ENCODE measurements at regions not wholly inside any gene's neighbourhood (a gene's known extent, or its start where the extent isn't known, plus 50 kb on each side); places are given as distances from the start of the nearest gene placed in this dataset.

DNA sequence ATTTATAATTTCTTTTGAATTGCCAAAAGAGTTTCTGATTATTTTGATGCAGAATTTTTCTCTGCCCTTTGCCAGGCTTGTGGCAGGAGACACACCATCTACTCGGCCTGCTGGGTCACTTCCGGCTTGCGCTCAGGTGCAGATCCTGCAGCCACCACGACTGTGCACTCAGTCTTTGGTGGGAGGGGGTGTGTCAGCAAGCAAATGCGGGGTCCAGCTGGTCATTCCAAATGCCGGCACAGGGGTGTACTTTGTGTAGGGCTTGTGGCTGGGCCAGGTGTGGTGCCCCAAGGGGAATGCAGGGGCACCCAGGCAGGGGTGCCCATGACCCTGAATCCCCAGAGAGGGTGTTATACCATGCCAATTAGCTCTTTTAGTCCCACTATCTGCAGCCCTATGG lies 673.0 kb downstream of the TLL1 start:
- DNase-seq (ENCODE audit: low read depth), result no peak
- no peak for TF ChIP-seq CTCF (IDR thresholded peaks at IDR 0.05; ENCODE audit: insufficient read depth, low read depth, low read length, missing control alignments)
- H3K4me3 ChIP-seq (ENCODE audit: low read length), result no peak overlapping the region

DNA sequence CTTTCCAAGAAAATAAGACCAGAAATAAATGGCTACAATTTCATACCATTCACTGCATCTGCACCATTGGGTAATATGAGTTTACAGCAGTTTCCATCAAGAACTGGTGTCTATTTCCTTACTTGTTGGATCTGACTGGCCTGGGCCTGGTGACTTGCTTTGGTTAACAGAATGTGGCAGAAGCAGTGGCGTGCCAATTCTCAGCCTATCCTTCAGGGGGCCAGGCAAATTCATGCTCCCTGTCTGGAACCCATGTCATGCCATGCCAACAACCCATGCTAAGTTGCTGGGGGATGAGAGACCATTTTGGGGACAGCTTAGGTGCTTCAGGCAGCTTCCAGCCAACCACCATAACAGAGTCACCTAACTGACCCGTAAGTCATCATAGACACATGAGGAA lies 656.7 kb downstream of the SPOCK3 start:
- no peak for DNase-seq (ENCODE audit: low read depth)
- no peak overlapping the region for H3K4me3 ChIP-seq (ENCODE audit: low read length)
- no peak for TF ChIP-seq CTCF (IDR thresholded peaks at IDR 0.05; ENCODE audit: insufficient read depth, low read depth, low read length, missing control alignments)

DNA sequence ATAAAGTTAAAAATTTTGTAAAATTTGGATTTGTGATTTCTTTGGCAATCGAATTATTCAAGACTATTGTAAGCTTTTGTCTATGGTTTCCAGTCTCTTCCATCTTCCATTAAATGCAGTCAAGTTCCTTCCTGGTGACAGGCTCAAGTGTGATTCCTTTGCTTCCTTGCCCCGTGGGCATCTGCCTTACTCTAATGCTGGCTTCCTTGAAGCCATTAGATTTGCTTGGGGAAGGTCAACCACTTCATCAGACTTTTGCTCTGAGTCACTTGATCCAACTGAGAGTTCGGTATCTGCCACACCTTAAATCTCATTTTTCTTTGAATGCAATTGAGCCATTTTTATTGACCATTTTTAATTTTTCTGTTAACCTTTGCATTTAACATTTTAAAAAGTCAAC lies 648.8 kb downstream of the SPOCK3 start:
- DNase-seq (ENCODE audit: low read depth), result peak; percentile 22
- no peak overlapping the region for H3K4me3 ChIP-seq (ENCODE audit: low read length)
- no peak for TF ChIP-seq CTCF (IDR thresholded peaks at IDR 0.05; ENCODE audit: insufficient read depth, low read depth, low read length, missing control alignments)

DNA sequence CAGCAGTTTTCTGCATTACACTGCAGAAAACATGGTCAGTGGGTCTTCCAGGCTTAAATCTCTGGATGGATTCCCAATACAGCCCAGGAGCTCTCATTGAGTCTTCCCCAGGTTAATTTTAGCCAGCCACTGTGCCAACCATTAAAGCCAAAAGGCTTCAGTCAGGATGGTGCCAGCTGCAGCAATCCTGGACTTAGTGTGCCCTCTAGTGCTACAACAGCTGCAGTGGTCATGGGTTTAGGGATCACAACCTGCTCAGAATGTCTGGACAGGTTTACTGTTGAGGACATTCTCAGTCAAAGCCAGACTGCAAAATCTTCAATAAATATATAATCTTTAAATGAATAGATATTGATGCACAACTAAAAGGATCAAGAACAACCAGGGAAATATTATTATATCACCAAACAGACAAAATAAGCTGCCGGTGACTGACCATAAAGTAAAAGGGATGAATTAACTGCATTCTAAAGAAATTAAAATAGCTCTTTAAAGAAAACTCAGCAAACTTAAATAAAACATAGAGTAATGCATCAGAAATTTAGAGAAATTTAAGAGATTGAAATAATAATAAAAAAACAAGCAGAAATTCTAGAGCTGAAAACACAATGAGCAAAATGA lies 639.9 kb downstream of the SPOCK3 start:
- DNase-seq (ENCODE audit: low read depth), result peak; percentile 74
- peak; percentile 95 for TF ChIP-seq CTCF (IDR thresholded peaks at IDR 0.05; ENCODE audit: insufficient read depth, low read depth, low read length, missing control alignments)
- no peak overlapping the region for H3K4me3 ChIP-seq (ENCODE audit: low read length)

GRCh38 chr4:166600264-166600663 lies 634.0 kb downstream of the SPOCK3 start:
- no peak for TF ChIP-seq CTCF (IDR thresholded peaks at IDR 0.05; ENCODE audit: insufficient read depth, low read depth, low read length, missing control alignments)
- H3K4me3 ChIP-seq (ENCODE audit: low read length), result no peak overlapping the region
- DNase-seq (ENCODE audit: low read depth), result no peak

DNA sequence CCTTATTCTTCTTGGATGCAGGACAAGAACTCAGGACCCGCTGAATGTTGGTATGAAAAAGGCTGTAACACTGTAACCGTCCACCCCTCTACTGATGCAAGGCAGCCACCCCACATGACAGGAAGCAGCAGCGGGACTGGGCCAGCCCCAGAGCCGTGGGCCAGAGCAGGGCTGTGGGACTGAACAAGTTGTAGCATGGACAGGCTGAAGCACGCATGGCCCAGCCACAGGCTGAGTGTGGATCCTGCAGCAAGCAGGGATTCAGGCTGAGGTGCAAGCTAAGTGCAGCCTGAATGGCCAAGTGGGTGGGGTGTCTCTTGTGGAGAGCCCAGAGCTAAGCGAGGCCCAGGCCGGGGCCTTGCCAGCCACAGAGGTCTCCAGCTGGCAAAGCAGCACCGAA lies 632.2 kb downstream of the SPOCK3 start:
- DNase-seq (ENCODE audit: low read depth), result no peak
- no peak for TF ChIP-seq CTCF (IDR thresholded peaks at IDR 0.05; ENCODE audit: insufficient read depth, low read depth, low read length, missing control alignments)
- H3K4me3 ChIP-seq (ENCODE audit: low read length), result no peak overlapping the region

DNA sequence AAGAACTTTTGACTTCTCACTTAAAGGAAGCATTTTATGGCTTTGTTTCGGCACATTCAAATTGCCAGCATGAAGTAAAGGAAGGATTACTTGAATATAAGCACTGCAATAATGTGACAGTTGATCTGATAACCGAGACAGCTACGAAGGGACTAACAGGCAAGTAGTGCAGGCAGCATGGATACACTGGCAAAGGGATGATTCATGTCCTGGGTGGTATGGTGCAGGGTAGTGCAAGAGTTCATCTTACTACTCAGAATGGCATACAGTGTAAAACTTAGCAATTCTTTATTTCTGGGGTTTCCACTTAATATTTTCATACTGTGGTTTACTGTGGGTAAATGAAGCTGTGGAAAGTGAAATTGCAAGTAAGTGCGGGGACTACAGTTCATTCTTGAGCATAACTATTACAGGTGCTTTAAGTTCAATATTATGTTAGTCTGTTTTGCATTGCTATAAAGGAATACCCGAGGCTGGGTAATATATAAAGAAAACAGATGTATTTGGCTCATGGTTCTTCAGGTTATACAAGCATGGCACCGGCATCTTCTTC lies 611.8 kb downstream of the SPOCK3 start:
- no peak overlapping the region for H3K4me3 ChIP-seq (ENCODE audit: low read length)
- no peak for TF ChIP-seq CTCF (IDR thresholded peaks at IDR 0.05; ENCODE audit: insufficient read depth, low read depth, low read length, missing control alignments)
- peak; percentile 32 for DNase-seq (ENCODE audit: low read depth)

All from epithelial cell of esophagus (primary cell).